GM23338 (cell line): ENCODE measurements at regions not wholly inside any gene's neighbourhood (a gene's known extent, or its start where the extent isn't known, plus 50 kb on each side); places are given as distances from the start of the nearest gene placed in this dataset.

Source experiments
- CTCF ChIP-seq, 2 experiments: fragments of 200-600 bp in 1 of 2; sonication (generic) in 1 of 2; conservative IDR thresholded peaks; 2 replicates each; pipeline versions ENCODE4 v1.5.1 to v1.6.1; 2016 to 2017; ENCODE audit warnings: antibody characterized with exemption in 2 of 2, low read depth in 2 of 2, mild to moderate bottlenecking in 2 of 2, moderate library complexity in 1 of 2
- EZH2 ChIP-seq: fragments of 200-600 bp; sonication (generic); IDR thresholded peaks from one replicate; pipeline ENCODE4 v1.8.0; 2017; ENCODE audit warnings: antibody characterized with exemption, mild to moderate bottlenecking, low read depth; ENCODE audit not compliant: unreplicated experiment
- POLR2AphosphoS5 ChIP-seq: IDR thresholded peaks from 2 replicates; pipeline ENCODE4 v1.6.1; 2016; ENCODE audit warnings: antibody characterized with exemption, low read depth

DNA sequence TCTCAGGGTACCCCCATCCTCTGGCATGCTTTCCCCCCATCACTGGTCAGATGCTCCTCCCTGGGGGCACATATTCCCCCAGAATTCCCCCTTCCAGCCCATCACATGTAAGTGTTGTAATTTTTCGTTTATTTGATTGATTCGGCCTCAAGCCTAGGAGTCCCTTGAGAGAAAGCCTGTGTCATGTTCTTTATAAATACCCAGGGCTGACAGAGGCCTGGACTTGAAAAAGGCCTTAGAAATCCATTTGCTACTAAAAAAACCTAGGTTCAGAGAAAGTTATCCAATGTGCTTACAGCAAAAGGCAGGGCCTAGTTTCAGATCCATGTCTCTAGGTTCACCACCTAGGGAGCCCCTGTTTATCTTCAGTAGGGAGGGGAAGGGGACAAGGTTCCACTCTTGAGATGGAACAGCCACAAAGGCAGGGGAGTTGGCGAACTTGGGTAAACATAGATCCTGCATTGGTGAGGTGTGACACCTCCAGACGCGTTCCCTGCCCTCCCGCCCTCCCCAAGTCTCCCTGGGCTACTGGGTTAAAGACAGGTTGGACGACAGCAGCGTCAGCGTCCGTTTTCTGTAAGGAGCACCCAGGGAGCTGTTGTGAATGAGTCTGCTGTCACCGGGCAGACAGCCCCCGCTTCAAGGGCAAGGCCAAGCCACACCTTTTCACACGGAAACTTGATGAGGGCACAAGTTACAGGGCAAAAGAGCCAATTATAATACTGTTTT is 147.8 kb downstream of the EN1 start:
- no peak for TF ChIP-seq EZH2
- TF ChIP-seq CTCF (conservative IDR thresholded peaks at IDR 0.05; ENCODE audit: low read depth in 2 of 2): no peak
- no peak for TF ChIP-seq POLR2AphosphoS5
